ENCODE measurements at regions not wholly inside any gene's neighbourhood (a gene's known extent, or its start where the extent isn't known, plus 50 kb on each side); places are given as distances from the start of the nearest gene placed in this dataset.

DNA sequence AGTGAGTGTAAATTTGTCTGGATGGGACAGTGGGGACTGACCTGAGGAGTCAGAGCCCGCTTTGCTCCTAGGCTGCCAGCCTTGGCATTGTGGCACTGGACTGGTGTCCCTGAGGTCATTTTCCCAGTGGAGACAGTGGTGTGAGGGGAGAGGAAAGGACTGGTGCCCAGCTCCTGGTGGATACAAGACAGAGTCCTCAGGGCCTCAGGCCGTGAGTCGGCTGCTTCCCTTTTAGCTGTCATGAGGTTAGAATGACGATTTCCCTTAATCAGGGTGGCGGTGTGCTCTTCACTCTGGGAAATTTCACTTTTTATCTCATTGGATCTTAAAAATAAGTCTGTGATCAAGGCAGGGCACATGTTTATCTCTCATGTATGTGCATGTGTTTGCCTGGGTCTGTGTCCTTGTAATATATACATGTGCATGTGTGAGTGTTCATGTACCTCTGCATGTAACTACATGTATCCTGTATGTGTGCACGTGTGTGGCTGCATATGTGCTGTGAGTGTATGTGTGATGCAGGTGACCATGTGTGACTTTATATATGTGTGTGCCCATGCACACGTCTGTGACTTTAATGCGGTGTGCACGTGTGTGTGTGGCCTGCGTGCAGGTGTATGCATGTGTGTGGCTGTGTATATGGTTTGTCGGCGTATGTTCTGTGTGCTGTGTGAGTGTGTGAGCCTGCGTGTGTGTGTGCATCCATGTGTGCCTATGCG is 55.7 kb downstream of the GLI2 start:
- no peak for DNase-seq (ENCODE audit: low spot score)
- no peak overlapping the region for H3K27ac Mint-ChIP-seq (ENCODE audit: unreplicated experiment)
- no peak overlapping the region for H3K4me3 Mint-ChIP-seq (ENCODE audit: unreplicated experiment)
- TF ChIP-seq, protein P1, sequence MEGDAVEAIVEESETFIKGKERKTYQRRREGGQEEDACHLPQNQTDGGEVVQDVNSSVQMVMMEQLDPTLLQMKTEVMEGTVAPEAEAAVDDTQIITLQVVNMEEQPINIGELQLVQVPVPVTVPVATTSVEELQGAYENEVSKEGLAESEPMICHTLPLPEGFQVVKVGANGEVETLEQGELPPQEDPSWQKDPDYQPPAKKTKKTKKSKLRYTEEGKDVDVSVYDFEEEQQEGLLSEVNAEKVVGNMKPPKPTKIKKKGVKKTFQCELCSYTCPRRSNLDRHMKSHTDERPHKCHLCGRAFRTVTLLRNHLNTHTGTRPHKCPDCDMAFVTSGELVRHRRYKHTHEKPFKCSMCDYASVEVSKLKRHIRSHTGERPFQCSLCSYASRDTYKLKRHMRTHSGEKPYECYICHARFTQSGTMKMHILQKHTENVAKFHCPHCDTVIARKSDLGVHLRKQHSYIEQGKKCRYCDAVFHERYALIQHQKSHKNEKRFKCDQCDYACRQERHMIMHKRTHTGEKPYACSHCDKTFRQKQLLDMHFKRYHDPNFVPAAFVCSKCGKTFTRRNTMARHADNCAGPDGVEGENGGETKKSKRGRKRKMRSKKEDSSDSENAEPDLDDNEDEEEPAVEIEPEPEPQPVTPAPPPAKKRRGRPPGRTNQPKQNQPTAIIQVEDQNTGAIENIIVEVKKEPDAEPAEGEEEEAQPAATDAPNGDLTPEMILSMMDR (IDR thresholded peaks at IDR 0.05), result no peak
- peaks cover 44% of the 10 kb centered on the region for H3K4me1 Mint-ChIP-seq (ENCODE audit: low read depth)
- peaks cover 2% of the 10 kb centered on the region for H3K36me3 Mint-ChIP-seq (ENCODE audit: low read depth)
- H3K9me3 Mint-ChIP-seq (ENCODE audit: low read depth), result no peaks in the 10 kb centered on the region
- no peaks in the 10 kb centered on the region for H3K27me3 Mint-ChIP-seq (ENCODE audit: low read depth)

- Mint-ChIP-seq H3K4me3 (ENCODE audit: unreplicated experiment) (no peak overlapping the region), H3K4me1 (ENCODE audit: low read depth) (peaks cover 41% of the 10 kb centered on the region), H3K27ac (ENCODE audit: unreplicated experiment) (no peak overlapping the region), H3K36me3 (ENCODE audit: low read depth) (peaks cover 2% of the 10 kb centered on the region), H3K27me3 (ENCODE audit: low read depth) (no peaks in the 10 kb centered on the region), H3K9me3 (ENCODE audit: low read depth) (no peaks in the 10 kb centered on the region)
- TF ChIP-seq, protein P1 (IDR thresholded peaks at IDR 0.05), result no peak
- DNase-seq (ENCODE audit: low spot score), result no peak
These were observed 56.3 kb downstream of the GLI2 start for GRCh38 chr2:120791962-120792297.

GRCh38 chr2:120793682-120794403 is 58.2 kb downstream of the GLI2 start:
- peak overlapping the region; percentile 55 for H3K27ac Mint-ChIP-seq (ENCODE audit: unreplicated experiment)

GRCh38 chr2:120794716-120795115 is 59.0 kb downstream of the GLI2 start:
- peaks cover 8% of the 10 kb centered on the region for H3K36me3 Mint-ChIP-seq (ENCODE audit: low read depth)
- peaks cover 27% of the 10 kb centered on the region for H3K4me1 Mint-ChIP-seq (ENCODE audit: low read depth)
- H3K9me3 Mint-ChIP-seq (ENCODE audit: low read depth), result no peaks in the 10 kb centered on the region
- TF ChIP-seq, protein P1 (IDR thresholded peaks at IDR 0.05), result no peak
- no peak for DNase-seq (ENCODE audit: low spot score)
- H3K27me3 Mint-ChIP-seq (ENCODE audit: low read depth), result no peaks in the 10 kb centered on the region
- no peak overlapping the region for H3K4me3 Mint-ChIP-seq (ENCODE audit: unreplicated experiment)
- peak overlapping the region; percentile 34 for H3K27ac Mint-ChIP-seq (ENCODE audit: unreplicated experiment)

More at GRCh38 chr2:120793682-120794403, 58.2 kb downstream of the GLI2 start:
- Mint-ChIP-seq H3K4me1 (ENCODE audit: low read depth) (peaks cover 27% of the 10 kb centered on the region), H3K36me3 (ENCODE audit: low read depth) (peaks cover 5% of the 10 kb centered on the region), H3K27me3 (ENCODE audit: low read depth) (no peaks in the 10 kb centered on the region), H3K4me3 (ENCODE audit: unreplicated experiment) (no peak overlapping the region), H3K9me3 (ENCODE audit: low read depth) (no peaks in the 10 kb centered on the region)
- TF ChIP-seq, protein P1 (IDR thresholded peaks at IDR 0.05), result no peak
- no peak for DNase-seq (ENCODE audit: low spot score)

DNA sequence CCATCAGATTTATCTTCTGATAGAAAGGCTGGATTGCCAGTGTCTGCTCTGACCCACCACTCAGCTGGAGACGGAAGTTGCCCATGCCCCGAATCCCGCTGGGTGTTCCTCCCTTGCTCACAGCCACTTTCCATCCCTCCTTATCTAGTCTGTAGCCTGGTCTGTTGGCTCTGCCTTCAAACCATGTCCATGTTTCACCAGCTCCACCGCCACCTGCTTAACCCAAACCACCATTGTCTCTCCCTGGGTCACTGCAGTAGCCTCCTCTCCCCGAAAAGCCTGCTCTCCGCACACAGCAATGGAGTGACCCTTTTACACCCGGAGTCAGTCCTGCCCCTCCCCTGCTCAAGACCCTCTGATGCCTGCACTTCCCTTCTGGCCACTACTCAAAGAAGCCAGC is 60.4 kb downstream of the GLI2 start:
- H3K4me1 Mint-ChIP-seq (ENCODE audit: low read depth), result peaks cover 27% of the 10 kb centered on the region
- peaks cover 10% of the 10 kb centered on the region for H3K36me3 Mint-ChIP-seq (ENCODE audit: low read depth)
- H3K27me3 Mint-ChIP-seq (ENCODE audit: low read depth), result no peaks in the 10 kb centered on the region
- no peak overlapping the region for H3K4me3 Mint-ChIP-seq (ENCODE audit: unreplicated experiment)
- TF ChIP-seq, protein P1 (IDR thresholded peaks at IDR 0.05), result no peak
- no peak overlapping the region for H3K27ac Mint-ChIP-seq (ENCODE audit: unreplicated experiment)
- no peak for DNase-seq (ENCODE audit: low spot score)
- no peaks in the 10 kb centered on the region for H3K9me3 Mint-ChIP-seq (ENCODE audit: low read depth)
